Smooth muscle cell (in vitro differentiated cells): ENCODE measurements at regions not wholly inside any gene's neighbourhood (a gene's known extent, or its start where the extent isn't known, plus 50 kb on each side); places are given as distances from the start of the nearest gene placed in this dataset.
A peak's percentile ranks its signal among the peaks of the same experiment; 100 is the strongest.
"Not testable (repeated sequence)": the region's sequence is repeated elsewhere in the genome, so short reads cannot be mapped to it uniquely, and the experiment has no call there.

Experiments used
- DNase-seq: peaks from one replicate; lab custom pipeline; 2025; ENCODE audit not compliant: unreplicated experiment; lab: John Stamatoyannopoulos, UW
- H2AFZ ChIP-seq: fragments of 200-600 bp; sonication (generic); 2 replicates; pipeline ENCODE4 v1.6.0; 2016; ENCODE audit warnings: antibody characterized with exemption, low read depth, mild to moderate bottlenecking
- H3F3A ChIP-seq: fragments of 200-600 bp; sonication (generic); 2 replicates; pipeline ENCODE4 v1.6.0; 2017; ENCODE audit warnings: antibody characterized with exemption, low read depth
- H3K27ac ChIP-seq: fragments of 200-600 bp; sonication (generic); 2 replicates; pipeline ENCODE4 v1.5.1; 2016; ENCODE audit warnings: low read depth, mild to moderate bottlenecking
- H3K27me3 ChIP-seq: fragments of 200-600 bp; sonication (generic); 2 replicates; pipeline ENCODE4 v1.6.1; 2016; ENCODE audit warnings: low read depth, mild to moderate bottlenecking
- H3K36me3 ChIP-seq: fragments of 200-600 bp; sonication (generic); 2 replicates; pipeline ENCODE4 v1.5.1; 2016; ENCODE audit warnings: low read depth
- H3K4me1 ChIP-seq: fragments of 200-600 bp; sonication (generic); 2 replicates; pipeline ENCODE4 v1.5.1; 2016; ENCODE audit warnings: low read depth
- H3K4me2 ChIP-seq: fragments of 200-600 bp; sonication (generic); 2 replicates; pipeline ENCODE4 v1.6.0; 2016; ENCODE audit warnings: mild to moderate bottlenecking
- H3K4me3 ChIP-seq: fragments of 200-600 bp; sonication (generic); 2 replicates; pipeline ENCODE4 v1.5.1; 2016; ENCODE audit warnings: mild to moderate bottlenecking
- H3K79me2 ChIP-seq: fragments of 200-600 bp; sonication (generic); 2 replicates; pipeline ENCODE4 v1.6.0; 2016; ENCODE audit warnings: low read depth, mild to moderate bottlenecking
- H3K9ac ChIP-seq: fragments of 200-600 bp; sonication (generic); 2 replicates; pipeline ENCODE4 v1.6.0; 2016; ENCODE audit warnings: low read depth
- H3K9me3 ChIP-seq: fragments of 200-600 bp; sonication (generic); replicated peaks from 2 replicates; pipeline ENCODE4 v1.5.1; 2016; ENCODE audit warnings: low read depth
- H4K20me1 ChIP-seq: fragments of 200-600 bp; sonication (generic); 2 replicates; pipeline ENCODE4 v1.6.0; 2016; ENCODE audit warnings: low read depth
- CTCF ChIP-seq: fragments of 200-600 bp; sonication (generic); IDR thresholded peaks from 2 replicates; pipeline ENCODE4 v1.5.1; 2017; ENCODE audit warnings: borderline replicate concordance, mild to moderate bottlenecking, antibody characterized with exemption; ENCODE audit not compliant: insufficient read depth, poor library complexity, severe bottlenecking
- WGBS: methylation state at CpG from one replicate; pipeline ENCODE4 v1.1.7; 2016; ENCODE audit warnings: low lambda C conversion rate; 5-methylcytosine and 5-hydroxymethylcytosine counted together

GRCh38 chr1:125066385-125066784, 3881.6 kb downstream of the SRGAP2C start:
- Histone ChIP-seq H3K4me3 (no peak overlapping the region), H3K79me2 (no peaks in the 10 kb centered on the region), H3K27ac (no peak overlapping the region), H3K9me3 (peaks cover 7% of the 10 kb centered on the region), H3K36me3 (no peaks in the 10 kb centered on the region), H3F3A (no peaks in the 10 kb centered on the region), H3K4me2 (no peak overlapping the region), H3K4me1 (no peaks in the 10 kb centered on the region), H4K20me1 (no peaks in the 10 kb centered on the region), H3K27me3 (no peaks in the 10 kb centered on the region), H3K9ac (no peak overlapping the region), H2AFZ (no peak overlapping the region)
- 85% methylated on average over 22 of the region's 22 CpGs for WGBS
- no peak for TF ChIP-seq CTCF
- peak; percentile 0 for DNase-seq

GRCh38 chr1:125066849-125067248, 3882.1 kb downstream of the SRGAP2C start:
- H3K27me3 ChIP-seq: not testable (repeated sequence)

GRCh38 chr1:125080077-125080476, 3895.3 kb downstream of the SRGAP2C start:
- H3F3A ChIP-seq: no peaks in the 10 kb centered on the region
- no peak overlapping the region for H3K4me2 ChIP-seq
- whole genome bisulfite sequencing: 77% methylated on average over 18 of the region's 18 CpGs
- H3K79me2 ChIP-seq: no peaks in the 10 kb centered on the region
- no peak for TF ChIP-seq CTCF
- no peaks in the 10 kb centered on the region for H3K27me3 ChIP-seq
- peaks cover 20% of the 10 kb centered on the region for H3K9me3 ChIP-seq
- H3K27ac ChIP-seq: no peak overlapping the region
- H3K4me3 ChIP-seq: no peak overlapping the region
- no peak overlapping the region for H3K9ac ChIP-seq
- no peaks in the 10 kb centered on the region for H4K20me1 ChIP-seq
- H3K36me3 ChIP-seq: no peaks in the 10 kb centered on the region
- no peak for DNase-seq
- no peaks in the 10 kb centered on the region for H3K4me1 ChIP-seq
- no peak overlapping the region for H2AFZ ChIP-seq

More at GRCh38 chr1:125066849-125067248, 3882.1 kb downstream of the SRGAP2C start:
- not testable (repeated sequence) for H3K9me3 ChIP-seq, H3K27ac ChIP-seq, H3K36me3 ChIP-seq, H3F3A ChIP-seq, H3K4me1 ChIP-seq, H3K4me2 ChIP-seq, H3K4me3 ChIP-seq, H3K79me2 ChIP-seq, H4K20me1 ChIP-seq, H2AFZ ChIP-seq, H3K9ac ChIP-seq
- peak; percentile 0 for DNase-seq
- 78% methylated on average over 10 of the region's 13 CpGs for WGBS

GRCh38 chr1:125085720-125086591, 3901.2 kb downstream of the SRGAP2C start:
- TF ChIP-seq CTCF: no peak
- H3K27ac ChIP-seq: no peak overlapping the region
- H3K27me3 ChIP-seq: no peaks in the 10 kb centered on the region
- H3K79me2 ChIP-seq: no peaks in the 10 kb centered on the region
- peak; percentile 0 for DNase-seq
- no peaks in the 10 kb centered on the region for H3K4me1 ChIP-seq
- H3K36me3 ChIP-seq: no peaks in the 10 kb centered on the region
- no peaks in the 10 kb centered on the region for H3F3A ChIP-seq
- H3K4me3 ChIP-seq: no peak overlapping the region
- 94% methylated on average over 59 of the region's 108 CpGs for WGBS
- H3K9me3 ChIP-seq: peaks cover 10% of the 10 kb centered on the region
- H4K20me1 ChIP-seq: no peaks in the 10 kb centered on the region
- H2AFZ ChIP-seq: no peak overlapping the region
- no peak overlapping the region for H3K4me2 ChIP-seq
- H3K9ac ChIP-seq: no peak overlapping the region
